ENCODE measurements at regions not wholly inside any gene's neighbourhood (a gene's known extent, or its start where the extent isn't known, plus 50 kb on each side); places are given as distances from the start of the nearest gene placed in this dataset.

DNA sequence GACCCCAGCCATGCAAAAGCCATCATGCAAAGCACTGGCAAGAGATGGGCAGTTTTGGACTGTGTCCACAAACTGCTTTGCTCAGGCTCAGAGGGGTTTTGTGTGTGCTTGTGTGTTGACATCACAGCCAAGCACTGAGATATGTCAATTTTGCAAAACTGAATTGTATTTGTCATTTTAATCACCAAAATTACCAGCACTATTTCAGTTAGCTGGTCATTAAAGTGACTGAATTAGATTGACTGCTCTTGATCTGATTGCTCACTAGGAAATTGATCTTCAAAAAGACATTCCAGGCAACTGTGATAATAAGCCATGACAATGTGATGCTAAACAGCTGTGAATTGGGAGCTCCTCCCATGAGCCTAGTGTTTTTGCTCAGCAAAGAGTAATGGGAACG, 337.3 kb upstream of the GNPDA2 start:
- POLR2A ChIA-PET = no interaction called here
- no peak overlapping the region for H3K27ac Mint-ChIP-seq
- no peaks in the 10 kb centered on the region for H3K9me3 ChIP-seq (ENCODE audit: low read length)
- no peaks in the 10 kb centered on the region for H3K27me3 ChIP-seq (ENCODE audit: insufficient read depth, low read length, poor library complexity, severe bottlenecking)
- DNase-seq = no peak
- H3K9me3 Mint-ChIP-seq = peaks cover 5 to 22% (median 7%) of the 10 kb centered on the region in 5 donors
- H3K4me3 ChIP-seq (ENCODE audit: low read length) = no peak overlapping the region
- CTCF ChIA-PET = no interaction called here
- peaks cover 0 to 3% of the 10 kb centered on the region in 2 donors for H3K27me3 Mint-ChIP-seq
- no peak overlapping the region for H3K27ac ChIP-seq (ENCODE audit: low read depth, low read length)
- H3K4me1 Mint-ChIP-seq = no peaks in the 10 kb centered on the region
- no peaks in the 10 kb centered on the region for H3K36me3 ChIP-seq (ENCODE audit: insufficient read depth, low read length)
- no peak overlapping the region for H3K4me3 Mint-ChIP-seq
- H3K36me3 Mint-ChIP-seq = no peaks in the 10 kb centered on the region
- no peaks in the 10 kb centered on the region for H3K4me1 ChIP-seq (ENCODE audit: insufficient read depth, low read length)

DNA sequence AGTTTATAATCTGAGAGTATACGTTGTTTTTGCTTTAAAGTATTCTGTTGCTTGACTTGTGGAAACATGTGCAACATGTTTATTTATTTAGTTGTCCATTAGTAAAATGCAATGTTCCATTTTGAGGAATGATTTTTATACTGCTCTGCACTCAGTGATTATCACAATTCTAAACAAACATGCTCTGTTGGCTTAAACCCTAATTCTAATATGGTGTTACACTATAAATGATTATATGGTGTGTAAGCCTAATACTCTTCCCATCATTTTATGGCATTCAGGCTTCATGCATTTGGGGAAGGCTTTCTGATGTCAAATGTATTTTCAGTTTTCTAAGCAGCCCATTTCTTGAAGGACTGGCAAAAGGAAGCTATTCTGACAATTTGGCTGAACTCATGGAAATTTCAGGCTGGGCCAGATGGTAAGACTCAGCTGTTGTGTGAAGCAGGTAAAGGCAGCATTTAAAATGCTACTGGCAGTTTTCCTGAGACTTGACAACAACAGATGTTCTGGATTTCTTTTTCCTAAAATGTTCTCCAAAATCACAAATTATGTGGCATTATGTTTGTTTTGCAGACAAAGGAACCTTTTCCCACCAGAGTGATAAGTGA, 336.7 kb upstream of the GNPDA2 start:
- Histone ChIP-seq H3K27me3 (ENCODE audit: insufficient read depth, low read length, poor library complexity, severe bottlenecking) (no peaks in the 10 kb centered on the region), H3K4me3 (ENCODE audit: low read length) (no peak overlapping the region), H3K27ac (ENCODE audit: low read depth, low read length) (no peak overlapping the region), H3K9me3 (ENCODE audit: low read length) (no peaks in the 10 kb centered on the region), H3K36me3 (ENCODE audit: insufficient read depth, low read length) (no peaks in the 10 kb centered on the region), H3K4me1 (ENCODE audit: insufficient read depth, low read length) (no peaks in the 10 kb centered on the region)
- no peak overlapping the region for H3K4me3 Mint-ChIP-seq
- H3K4me1 Mint-ChIP-seq = no peaks in the 10 kb centered on the region
- no peak for DNase-seq
- CTCF ChIA-PET = no interaction called here
- H3K36me3 Mint-ChIP-seq = no peaks in the 10 kb centered on the region
- H3K9me3 Mint-ChIP-seq = peaks cover 5 to 19% (median 7%) of the 10 kb centered on the region in 5 donors
- H3K27ac Mint-ChIP-seq = no peak overlapping the region
- peaks cover 0 to 3% of the 10 kb centered on the region in 2 donors for H3K27me3 Mint-ChIP-seq
- POLR2A ChIA-PET = no interaction called here

DNA sequence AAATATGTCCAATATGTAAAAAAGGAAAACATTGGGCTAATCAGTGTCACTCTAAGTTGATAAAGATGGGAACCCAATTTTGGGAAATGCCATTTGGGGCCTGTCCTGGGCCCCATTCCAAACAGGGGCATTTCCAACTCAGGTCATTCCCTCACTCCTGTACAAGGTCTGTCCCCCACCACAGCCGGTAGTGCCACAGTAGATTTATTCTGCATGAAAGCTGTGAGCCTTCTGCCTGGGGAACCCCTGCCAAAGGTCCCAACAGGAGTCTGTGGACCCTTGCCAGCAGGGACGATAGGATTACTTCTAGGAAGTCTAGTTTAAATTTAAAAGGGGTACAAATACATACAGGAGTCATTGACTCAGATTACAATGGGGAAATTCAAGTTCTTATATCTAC, 317.6 kb upstream of the GNPDA2 start:
- no peak for DNase-seq
- Histone ChIP-seq H3K36me3 (ENCODE audit: insufficient read depth, low read length) (no peaks in the 10 kb centered on the region), H3K4me1 (ENCODE audit: insufficient read depth, low read length) (no peaks in the 10 kb centered on the region), H3K27ac (ENCODE audit: low read depth, low read length) (no peak overlapping the region), H3K27me3 (ENCODE audit: insufficient read depth, low read length, poor library complexity, severe bottlenecking) (no peaks in the 10 kb centered on the region), H3K4me3 (ENCODE audit: low read length) (no peak overlapping the region), H3K9me3 (ENCODE audit: low read length) (no peaks in the 10 kb centered on the region)
- no peaks in the 10 kb centered on the region for H3K4me1 Mint-ChIP-seq
- H3K27ac Mint-ChIP-seq = no peak overlapping the region
- peaks cover 10 to 23% (median 17%) of the 10 kb centered on the region in 5 donors for H3K9me3 Mint-ChIP-seq
- ChIA-PET POLR2A (no interaction called here), CTCF (no interaction called here)
- no peaks in the 10 kb centered on the region for H3K27me3 Mint-ChIP-seq
- no peak overlapping the region for H3K4me3 Mint-ChIP-seq
- H3K36me3 Mint-ChIP-seq = no peaks in the 10 kb centered on the region

DNA sequence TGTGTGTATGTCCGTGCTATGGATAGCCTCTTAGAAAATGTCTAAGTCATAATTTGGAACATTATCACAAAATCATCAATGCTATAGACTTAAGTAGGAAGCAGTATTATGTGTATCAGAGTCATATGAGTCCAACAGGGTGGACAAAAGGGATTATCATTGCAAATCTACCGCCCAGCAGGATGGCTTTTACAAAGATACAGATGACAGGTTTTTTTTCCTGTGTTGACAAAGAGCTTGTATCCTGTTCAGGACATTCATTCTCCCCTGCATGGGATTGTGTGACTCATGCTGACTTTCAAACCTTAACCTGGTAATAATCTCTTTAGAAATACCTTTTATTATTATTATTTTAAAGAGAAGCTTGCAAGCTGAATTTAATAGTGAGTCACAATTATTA, 310.3 kb upstream of the GNPDA2 start:
- ChIA-PET CTCF (no interaction called here), POLR2A (no interaction called here)
- Histone ChIP-seq H3K9me3 (ENCODE audit: low read length) (no peaks in the 10 kb centered on the region), H3K4me3 (ENCODE audit: low read length) (no peak overlapping the region), H3K27me3 (ENCODE audit: insufficient read depth, low read length, poor library complexity, severe bottlenecking) (no peaks in the 10 kb centered on the region), H3K36me3 (ENCODE audit: insufficient read depth, low read length) (no peaks in the 10 kb centered on the region), H3K4me1 (ENCODE audit: insufficient read depth, low read length) (no peaks in the 10 kb centered on the region), H3K27ac (ENCODE audit: low read depth, low read length) (no peak overlapping the region)
- Mint-ChIP-seq H3K36me3 (no peaks in the 10 kb centered on the region), H3K4me1 (no peaks in the 10 kb centered on the region), H3K9me3 (peaks cover 0 to 18% (median 2%) of the 10 kb centered on the region in 5 donors), H3K27ac (no peak overlapping the region), H3K27me3 (no peaks in the 10 kb centered on the region), H3K4me3 (no peak overlapping the region)
- DNase-seq = no peak

DNA sequence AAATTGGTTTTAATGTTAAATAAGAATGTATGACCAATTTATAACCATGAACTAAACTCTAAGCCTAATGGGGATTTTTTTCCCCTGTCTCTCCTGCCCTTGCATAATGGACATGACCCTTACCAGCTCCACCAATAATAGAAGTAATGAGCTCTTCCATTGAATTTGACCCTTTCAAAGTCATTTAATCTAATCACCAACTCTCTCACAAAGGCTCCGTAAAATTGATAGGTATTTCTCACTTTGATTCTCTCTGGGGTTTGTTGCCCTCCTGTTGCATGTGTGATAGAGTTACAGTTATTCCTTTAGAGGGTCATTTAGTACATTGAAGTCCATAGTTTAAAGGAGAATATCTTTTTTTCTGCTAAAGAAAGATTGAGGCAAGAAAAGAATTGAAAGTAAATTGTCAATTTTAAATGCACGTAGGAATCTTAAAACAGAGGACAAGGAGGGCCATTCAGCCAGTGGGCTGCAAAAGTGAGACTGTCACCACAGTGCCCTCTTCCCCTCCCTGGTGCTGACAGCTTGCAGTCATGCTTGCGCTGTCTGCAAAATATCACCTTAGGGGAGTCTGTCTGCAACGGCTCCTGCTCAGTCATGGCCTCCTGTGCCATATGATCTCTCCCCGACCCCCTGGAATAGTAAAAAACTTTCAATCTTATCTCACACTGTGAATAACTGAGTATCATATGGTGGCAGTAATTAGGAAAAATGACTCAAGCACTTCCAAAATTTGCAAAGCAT, 307.5 kb upstream of the GNPDA2 start:
- ChIA-PET CTCF (no interaction called here), POLR2A (no interaction called here)
- no peaks in the 10 kb centered on the region for H3K9me3 ChIP-seq (ENCODE audit: low read length)
- Mint-ChIP-seq H3K4me1 (no peaks in the 10 kb centered on the region), H3K9me3 (peaks cover 0 to 24% (median 3%) of the 10 kb centered on the region in 5 donors), H3K27me3 (no peaks in the 10 kb centered on the region), H3K36me3 (no peaks in the 10 kb centered on the region), H3K27ac (no peak overlapping the region), H3K4me3 (no peak overlapping the region)
- no peaks in the 10 kb centered on the region for H3K27me3 ChIP-seq (ENCODE audit: insufficient read depth, low read length, poor library complexity, severe bottlenecking)
- H3K4me1 ChIP-seq (ENCODE audit: insufficient read depth, low read length) = no peaks in the 10 kb centered on the region
- no peaks in the 10 kb centered on the region for H3K36me3 ChIP-seq (ENCODE audit: insufficient read depth, low read length)
- no peak overlapping the region for H3K4me3 ChIP-seq (ENCODE audit: low read length)
- H3K27ac ChIP-seq (ENCODE audit: low read depth, low read length) = no peak overlapping the region
- no peak for DNase-seq

DNA sequence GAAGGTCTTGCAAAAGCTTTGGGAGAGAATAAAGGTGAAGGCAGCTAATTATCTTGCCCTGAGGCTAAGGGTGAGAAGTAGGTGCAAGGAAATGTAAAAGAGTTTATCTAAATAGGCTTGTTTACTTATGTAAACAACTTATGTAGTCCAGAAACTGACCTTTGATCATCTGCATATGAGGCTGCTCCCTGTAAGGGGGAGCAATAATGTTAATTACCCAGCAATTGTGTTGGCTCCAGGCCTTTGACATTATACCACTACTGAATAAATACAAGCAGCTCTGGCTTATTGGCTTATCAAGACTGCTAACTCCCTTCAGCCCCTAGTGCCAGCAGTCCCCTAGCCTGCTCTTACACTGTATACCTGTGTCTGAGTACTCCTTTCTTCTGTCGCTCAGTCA, 303.7 kb upstream of the GNPDA2 start:
- no peak overlapping the region for H3K4me3 ChIP-seq (ENCODE audit: low read length)
- DNase-seq = no peak
- no peaks in the 10 kb centered on the region for H3K9me3 ChIP-seq (ENCODE audit: low read length)
- H3K4me3 Mint-ChIP-seq = no peak overlapping the region
- H3K9me3 Mint-ChIP-seq = peaks cover 1 to 18% (median 4%) of the 10 kb centered on the region in 5 donors
- no peaks in the 10 kb centered on the region for H3K4me1 ChIP-seq (ENCODE audit: insufficient read depth, low read length)
- no peaks in the 10 kb centered on the region for H3K36me3 Mint-ChIP-seq
- H3K27me3 ChIP-seq (ENCODE audit: insufficient read depth, low read length, poor library complexity, severe bottlenecking) = no peaks in the 10 kb centered on the region
- ChIA-PET POLR2A (no interaction called here), CTCF (no interaction called here)
- H3K27me3 Mint-ChIP-seq = no peaks in the 10 kb centered on the region
- no peaks in the 10 kb centered on the region for H3K4me1 Mint-ChIP-seq
- no peak overlapping the region for H3K27ac Mint-ChIP-seq
- no peak overlapping the region for H3K27ac ChIP-seq (ENCODE audit: low read depth, low read length)
- no peaks in the 10 kb centered on the region for H3K36me3 ChIP-seq (ENCODE audit: insufficient read depth, low read length)

DNA sequence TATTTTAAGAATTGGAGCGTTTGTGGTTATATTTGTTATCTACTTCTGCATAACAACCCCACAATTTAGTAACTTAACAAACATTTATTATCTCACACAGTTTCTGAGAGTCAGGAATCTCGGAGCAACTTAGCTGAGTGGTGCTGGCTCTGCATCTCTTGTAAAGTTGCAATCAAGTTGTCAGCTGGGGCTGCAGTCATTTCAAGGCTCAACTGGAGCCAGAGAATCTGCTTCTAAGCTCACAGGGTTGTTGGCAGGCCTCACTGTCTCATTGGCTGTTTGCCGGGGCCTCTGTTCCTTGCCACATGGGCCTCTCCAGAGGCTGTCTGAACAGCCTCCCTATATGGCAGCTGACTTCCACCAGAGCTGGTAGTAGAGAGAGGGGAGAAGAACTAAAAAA, 281.2 kb upstream of the GNPDA2 start:
- Mint-ChIP-seq H3K27me3 (peaks cover 0 to 1% of the 10 kb centered on the region in 2 donors), H3K27ac (no peak overlapping the region), H3K9me3 (peaks cover 0 to 9% (median 2%) of the 10 kb centered on the region in 5 donors), H3K36me3 (no peaks in the 10 kb centered on the region), H3K4me1 (no peaks in the 10 kb centered on the region), H3K4me3 (no peak overlapping the region)
- Histone ChIP-seq H3K27ac (ENCODE audit: low read depth, low read length) (no peak overlapping the region), H3K4me1 (ENCODE audit: insufficient read depth, low read length) (no peaks in the 10 kb centered on the region), H3K27me3 (ENCODE audit: insufficient read depth, low read length, poor library complexity, severe bottlenecking) (no peaks in the 10 kb centered on the region), H3K9me3 (ENCODE audit: low read length) (no peaks in the 10 kb centered on the region), H3K4me3 (ENCODE audit: low read length) (no peak overlapping the region), H3K36me3 (ENCODE audit: insufficient read depth, low read length) (no peaks in the 10 kb centered on the region)
- ChIA-PET CTCF (no interaction called here), POLR2A (no interaction called here)
- no peak for DNase-seq

DNA sequence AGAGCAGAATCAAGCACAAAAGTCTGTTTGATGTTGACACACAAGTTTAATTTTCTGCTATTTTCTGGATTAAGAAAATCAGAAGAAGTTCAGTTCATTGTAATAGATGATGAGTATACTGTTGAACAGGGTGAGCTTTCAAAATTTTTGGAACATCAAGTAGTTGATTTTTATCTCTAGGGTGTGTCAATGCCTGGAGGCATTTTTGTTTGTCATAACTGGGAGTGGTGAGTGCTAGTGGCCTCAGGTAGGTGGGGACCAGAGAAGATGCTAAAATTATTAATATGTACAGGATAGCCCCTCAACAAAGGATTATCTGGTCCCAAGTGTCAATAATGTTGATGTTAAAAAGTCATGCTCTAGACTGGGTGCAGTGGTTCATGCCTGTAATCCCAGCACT, 279.7 kb upstream of the GNPDA2 start:
- Histone ChIP-seq H3K4me1 (ENCODE audit: insufficient read depth, low read length) (no peaks in the 10 kb centered on the region), H3K27me3 (ENCODE audit: insufficient read depth, low read length, poor library complexity, severe bottlenecking) (no peaks in the 10 kb centered on the region), H3K27ac (ENCODE audit: low read depth, low read length) (no peak overlapping the region), H3K9me3 (ENCODE audit: low read length) (no peaks in the 10 kb centered on the region), H3K4me3 (ENCODE audit: low read length) (no peak overlapping the region), H3K36me3 (ENCODE audit: insufficient read depth, low read length) (no peaks in the 10 kb centered on the region)
- H3K4me3 Mint-ChIP-seq = no peak overlapping the region
- peaks cover 0 to 1% of the 10 kb centered on the region in 2 donors for H3K27me3 Mint-ChIP-seq
- no peaks in the 10 kb centered on the region for H3K36me3 Mint-ChIP-seq
- ChIA-PET CTCF (no interaction called here), POLR2A (no interaction called here)
- DNase-seq = no peak
- peaks cover 0 to 9% (median 2%) of the 10 kb centered on the region in 5 donors for H3K9me3 Mint-ChIP-seq
- H3K27ac Mint-ChIP-seq = no peak overlapping the region
- no peaks in the 10 kb centered on the region for H3K4me1 Mint-ChIP-seq

Data from CD8-positive, alpha-beta memory T cell (primary cell).